ENCODE measurements at regions not wholly inside any gene's neighbourhood (a gene's known extent, or its start where the extent isn't known, plus 50 kb on each side); places are given as distances from the start of the nearest gene placed in this dataset.

GRCh38 chr16:29315916-29316517, 90.5 kb downstream of the NPIPB11 start (continued):
- TF ChIP-seq SAFB2 (CRISPR knock-in tag; IDR thresholded peaks at IDR 0.05; ENCODE audit: borderline replicate concordance, low read depth) (no peak), RXRA (CRISPR knock-in tag; IDR thresholded peaks at IDR 0.05) (peak; percentile 15; the same call in 1 of the 2 replicates), MYPOP (CRISPR knock-in tag; IDR thresholded peaks at IDR 0.05) (no peak), TP53 (CRISPR knock-in tag; conservative IDR thresholded peaks at IDR 0.05) (no peak), SIX4 (CRISPR knock-in tag; IDR thresholded peaks at IDR 0.05) (no peak), ZNF781 (CRISPR knock-in tag; IDR thresholded peaks at IDR 0.05; ENCODE audit: borderline replicate concordance, not compliant biosample characterization) (no peak), ZNF18 (CRISPR knock-in tag; IDR thresholded peaks at IDR 0.05; ENCODE audit: insufficient replicate concordance) (no peak), DNMT3B (CRISPR knock-in tag; conservative IDR thresholded peaks at IDR 0.05) (no peak), SSRP1 (CRISPR knock-in tag; IDR thresholded peaks at IDR 0.05) (peak; percentile 63; the same call in 1 of the 2 replicates), PHB2 (IDR thresholded peaks at IDR 0.05; ENCODE audit: partially characterized antibody) (no peak), ZNF790 (CRISPR knock-in tag; IDR thresholded peaks at IDR 0.05; ENCODE audit: borderline replicate concordance) (no peak), IRF9 (CRISPR knock-in tag; IDR thresholded peaks at IDR 0.05; ENCODE audit: borderline replicate concordance) (peak; percentile 45; the same call in 1 of the 2 replicates), PCBP1 (IDR thresholded peaks at IDR 0.05; ENCODE audit: borderline replicate concordance, low read depth, low read length) (no peak), EEA1 (CRISPR knock-in tag; IDR thresholded peaks at IDR 0.05; ENCODE audit: borderline replicate concordance) (peak; percentile 50; the same call in 1 of the 2 replicates), ZNF614 (CRISPR knock-in tag; IDR thresholded peaks at IDR 0.05; ENCODE audit: borderline replicate concordance) (peak; percentile 28; the same call in 1 of the 2 replicates), U2AF2 (IDR thresholded peaks at IDR 0.05; ENCODE audit: low read depth, low read length) (no peak), ZSCAN22 (CRISPR knock-in tag; IDR thresholded peaks at IDR 0.05) (no peak), ZNF20 (CRISPR knock-in tag; IDR thresholded peaks at IDR 0.05) (no peak), PATZ1 (CRISPR knock-in tag; IDR thresholded peaks at IDR 0.05) (peak; percentile 23; the same call in 1 of the 2 replicates), ZBTB2 (CRISPR knock-in tag; IDR thresholded peaks at IDR 0.05; ENCODE audit: low read depth) (no peak), HNF1B (CRISPR knock-in tag; IDR thresholded peaks at IDR 0.05) (0 out of 2 replicates have a peak, but pooled peaks have one; percentile 14)

All from HepG2 (cell line).